GM21717 (cell line): ENCODE measurements at regions not wholly inside any gene's neighbourhood (a gene's known extent, or its start where the extent isn't known, plus 50 kb on each side); places are given as distances from the start of the nearest gene placed in this dataset.
"Not testable (repeated sequence)": the region's sequence is repeated elsewhere in the genome, so short reads cannot be mapped to it uniquely, and the experiment has no call there.

Source experiments
- ATAC-seq: cut with Tn5 transposase; IDR thresholded peaks from one replicate; pipeline ENCODE4 v1.9.1; 2021; ENCODE audit warnings: mild to moderate bottlenecking, moderate library complexity; ENCODE audit not compliant: unreplicated experiment

GRCh38 chr4:171017593-171017992 is 795.6 kb upstream of the GALNTL6 start:
- no peak for ATAC-seq

- no peak for ATAC-seq
Observed at GRCh38 chr4:171016145-171016544, 797.1 kb upstream of the GALNTL6 start.

- no peak for ATAC-seq
Observed at GRCh38 chr4:171015441-171015840, 797.8 kb upstream of the GALNTL6 start.

GRCh38 chr4:171007618-171008390 is 805.4 kb upstream of the GALNTL6 start:
- ATAC-seq = no peak

- ATAC-seq = no peak
Observed at GRCh38 chr4:171002246-171002645, 811.0 kb upstream of the GALNTL6 start.

- peak; percentile 91 for ATAC-seq
Observed at GRCh38 chr4:170990989-170991589, 822.1 kb upstream of the GALNTL6 start.

GRCh38 chr4:170988446-170988845 is 824.8 kb upstream of the GALNTL6 start:
- no peak for ATAC-seq

GRCh38 chr4:170979736-170980135 is 833.5 kb upstream of the GALNTL6 start:
- ATAC-seq = no peak

- ATAC-seq = no peak
Observed at GRCh38 chr4:170978990-170979389, 834.2 kb upstream of the GALNTL6 start.

- ATAC-seq = no peak
Observed at GRCh38 chr4:170949084-170949483, 859.3 kb upstream of the AADAT start.

- ATAC-seq = no peak
Observed at GRCh38 chr4:170940043-170940724, 850.4 kb upstream of the AADAT start.

GRCh38 chr4:170938588-170938987 is 848.8 kb upstream of the AADAT start:
- no peak for ATAC-seq

GRCh38 chr4:170931321-170931720 is 841.6 kb upstream of the AADAT start:
- no peak for ATAC-seq

- ATAC-seq = no peak
Observed at GRCh38 chr4:170888660-170889059, 798.9 kb upstream of the AADAT start.

- ATAC-seq = no peak
Observed at GRCh38 chr4:170887396-170887795, 797.6 kb upstream of the AADAT start.

- no peak for ATAC-seq
Observed at GRCh38 chr4:170884969-170885570, 795.3 kb upstream of the AADAT start.

GRCh38 chr4:170881646-170882045 is 791.9 kb upstream of the AADAT start:
- ATAC-seq = not testable (repeated sequence)

GRCh38 chr4:170875868-170876267 is 786.1 kb upstream of the AADAT start:
- ATAC-seq = peak; percentile 59

- ATAC-seq = no peak
Observed at GRCh38 chr4:170872794-170873193, 783.0 kb upstream of the AADAT start.

- ATAC-seq = no peak
Observed at GRCh38 chr4:170868170-170868569, 778.4 kb upstream of the AADAT start.

GRCh38 chr4:170854097-170854496 is 764.3 kb upstream of the AADAT start:
- no peak for ATAC-seq
